HepG2 (cell line): ENCODE measurements at regions not wholly inside any gene's neighbourhood (a gene's known extent, or its start where the extent isn't known, plus 50 kb on each side); places are given as distances from the start of the nearest gene placed in this dataset.

Source experiments
- ATAC-seq: fragments of 200-7000 bp; cut with Tn5 transposase; 3 replicates; pipeline ENCODE4 v1.9.1; 2020; ENCODE audit warnings: mild to moderate bottlenecking, moderate library complexity
- BruUV-seq: library from RNA; stranded (reverse); fragments of 400-500 nt; replicated peaks from 2 replicates; lab custom pipeline; 2021; lab: Mats Ljungman, UMichigan
- CTCF ChIA-PET: fragments of 300-600 bp; formaldehyde crosslinking; extraction: SDS; loops from one replicate; lab custom pipeline; 2021; ENCODE audit warnings: low total read pairs, inconsistent platforms, low intra/inter-chr PET ratio; lab: Yijun Ruan, JAX
- POLR2A ChIA-PET: fragments of 350-600 bp; sonication (Branson Sonifier 250); formaldehyde crosslinking; loops from one replicate; lab custom pipeline; 2020; ENCODE audit warnings: antibody characterized with exemption, inconsistent platforms; lab: Yijun Ruan, JAX
- DNase-seq: peaks from one replicate; pipeline ENCODE4 v3.0.0-alpha.2; 2015; ENCODE audit warnings: low spot score
- FAIRE-seq: peaks from 3 replicates; lab custom pipeline; 2011; peaks lifted over from hg19 to GRCh38; lab: Jason Lieb, UNC
- H2AFZ ChIP-seq: one replicate; pipeline ENCODE4 v1.6.1; 2011; ENCODE audit warnings: low read length, inconsistent platforms
- H3K27ac ChIP-seq: fragments of 300-600 bp; 3 replicates; pipeline ENCODE4 v1.8.0; 2011; ENCODE audit warnings: mixed run types, mild to moderate bottlenecking, mixed read lengths, low read length, inconsistent platforms; ENCODE audit not compliant: insufficient read depth; ENCODE audit errors: extremely low read length
- H3K27me3 ChIP-seq, 2 experiments: fragments of 200-600 bp in 1 of 2; 2 replicates in 1 of 2; 3 replicates in 1 of 2; pipeline versions ENCODE4 v1.6.0 to v1.8.0; 2011; ENCODE audit warnings: low read length in 2 of 2, mild to moderate bottlenecking in 2 of 2, moderate library complexity in 2 of 2, inconsistent platforms in 1 of 2; ENCODE audit not compliant: insufficient read depth in 2 of 2, control insufficient read depth in 1 of 2
- H3K36me3 ChIP-seq, 2 experiments: fragments of 200-600 bp in 1 of 2; replicated peaks in 1 of 2; 2 replicates in 1 of 2; 3 replicates in 1 of 2; pipeline versions ENCODE4 v1.5.1 to v1.8.0; 2011; ENCODE audit warnings: low read length in 2 of 2, inconsistent platforms in 1 of 2; ENCODE audit not compliant: insufficient read depth in 2 of 2, control insufficient read depth in 1 of 2
- H3K4me1 ChIP-seq: 2 replicates; pipeline ENCODE4 v1.5.1; 2012; ENCODE audit warnings: low read length, inconsistent platforms; ENCODE audit not compliant: insufficient read depth
- H3K4me2 ChIP-seq: 2 replicates; pipeline ENCODE4 v1.6.0; 2011; ENCODE audit warnings: low read depth, low read length, inconsistent platforms
- H3K4me3 ChIP-seq, 3 experiments: fragments of 200-600 bp in 1 of 3; sonication (generic), shearing (Covaris generic) in 1 of 3; replicated peaks in 1 of 3; 2 replicates each; pipeline ENCODE4 v1.5.1; 2011 to 2016; ENCODE audit warnings: low read length in 3 of 3, inconsistent platforms in 2 of 3, low read depth in 2 of 3, mild to moderate bottlenecking in 2 of 3, control low read depth in 1 of 3, mixed read lengths in 1 of 3; ENCODE audit not compliant: insufficient read depth in 1 of 3
- H3K79me2 ChIP-seq: one replicate; pipeline ENCODE4 v1.6.1; 2011; ENCODE audit warnings: low read length, inconsistent platforms; ENCODE audit not compliant: insufficient read depth
- H3K9ac ChIP-seq: 2 replicates; pipeline ENCODE4 v1.6.0; 2011; ENCODE audit warnings: mild to moderate bottlenecking, low read depth, low read length, inconsistent platforms; ENCODE audit not compliant: insufficient read depth
- H3K9me3 ChIP-seq: 2 replicates; pipeline ENCODE4 v1.5.1; 2012; ENCODE audit warnings: mild to moderate bottlenecking, low read length
- H4K20me1 ChIP-seq: 2 replicates; pipeline ENCODE4 v1.6.0; 2011; ENCODE audit warnings: inconsistent platforms, mild to moderate bottlenecking, low read length, moderate library complexity; ENCODE audit not compliant: insufficient read depth
- FOXC1 ChIP-seq: sonication (generic); formaldehyde crosslinking; IDR thresholded peaks from 2 replicates; pipeline ENCODE4 v1.8.0; 2022; ENCODE audit warnings: mild to moderate bottlenecking, missing genetic modification reagents, borderline replicate concordance
- HDAC2 ChIP-seq: sonication (generic); formaldehyde crosslinking; IDR thresholded peaks from 2 replicates; pipeline ENCODE4 v1.4.0; 2020; ENCODE audit warnings: missing genetic modification reagents
- HOXA3 ChIP-seq: sonication (generic); formaldehyde crosslinking; IDR thresholded peaks from 2 replicates; pipeline ENCODE4 v1.5.0; 2020; ENCODE audit warnings: missing genetic modification reagents
- MYNN ChIP-seq: sonication (generic); formaldehyde crosslinking; IDR thresholded peaks from 2 replicates; pipeline ENCODE4 v1.4.0; 2020; ENCODE audit warnings: mild to moderate bottlenecking, low read depth, missing genetic modification reagents
- NPAS2 ChIP-seq: sonication (generic); formaldehyde crosslinking; IDR thresholded peaks from 2 replicates; pipeline ENCODE4 v1.8.0; 2022; ENCODE audit warnings: mild to moderate bottlenecking, missing genetic modification reagents, borderline replicate concordance
- SKI ChIP-seq: fragments of 450-650 bp; IDR thresholded peaks from one replicate; pipeline ENCODE4 v1.6.1; 2018; ENCODE audit warnings: mild to moderate bottlenecking; ENCODE audit not compliant: partially characterized antibody
- SKIL ChIP-seq: sonication (generic); formaldehyde crosslinking; IDR thresholded peaks from 2 replicates; pipeline ENCODE4 v1.8.0; 2022; ENCODE audit warnings: missing genetic modification reagents, mild to moderate bottlenecking, moderate library complexity, borderline replicate concordance
- TBX3 ChIP-seq: fragments of 450-650 bp; IDR thresholded peaks from 2 replicates; pipeline ENCODE4 v1.6.1; 2017; ENCODE audit warnings: antibody characterized with exemption, mild to moderate bottlenecking, inconsistent platforms, borderline replicate concordance
- ZBTB3 ChIP-seq: sonication (generic); formaldehyde crosslinking; IDR thresholded peaks from 2 replicates; pipeline ENCODE4 v1.4.0; 2020; ENCODE audit warnings: low read depth, mild to moderate bottlenecking, moderate library complexity, missing genetic modification reagents, borderline replicate concordance
- ZBTB8A ChIP-seq: sonication (generic); formaldehyde crosslinking; IDR thresholded peaks from 2 replicates; pipeline ENCODE4 v1.4.0; 2020; ENCODE audit warnings: mild to moderate bottlenecking, low read depth, missing genetic modification reagents, borderline replicate concordance
- ZNF224 ChIP-seq: sonication (generic); formaldehyde crosslinking; IDR thresholded peaks from 2 replicates; pipeline ENCODE4 v1.5.0; 2020; ENCODE audit warnings: mild to moderate bottlenecking, missing genetic modification reagents
- ZNF230 ChIP-seq: sonication (generic); formaldehyde crosslinking; IDR thresholded peaks from 2 replicates; pipeline ENCODE4 v1.4.0; 2020; ENCODE audit warnings: mild to moderate bottlenecking, missing genetic modification reagents
- ZNF367 ChIP-seq: sonication (generic); formaldehyde crosslinking; IDR thresholded peaks from 2 replicates; pipeline ENCODE4 v1.4.0; 2020; ENCODE audit warnings: missing genetic modification reagents, borderline replicate concordance
- ZNF530 ChIP-seq: sonication (generic); formaldehyde crosslinking; IDR thresholded peaks from 2 replicates; pipeline ENCODE4 v1.5.0; 2020; ENCODE audit warnings: low read depth, mild to moderate bottlenecking, missing genetic modification reagents
- ZNF792 ChIP-seq: IDR thresholded peaks from 2 replicates; pipeline ENCODE4 v1.6.1; 2016
- ZSCAN29 ChIP-seq: sonication (generic); formaldehyde crosslinking; conservative IDR thresholded peaks from 2 replicates; pipeline ENCODE4 v1.4.0; 2020; ENCODE audit warnings: mild to moderate bottlenecking, missing genetic modification reagents
- WGBS: methylation state at CpG from one replicate; pipeline ENCODE4 v1.1.6; 2017; ENCODE audit warnings: low lambda C conversion rate; 5-methylcytosine and 5-hydroxymethylcytosine counted together
- in situ Hi-C: cut with HindIII; loops from 2 replicates; pipeline ENCODE4 v1.10.0; 2017; ENCODE audit warnings: low pct_unique_long_range_greater_than_20kb; ENCODE audit not compliant: extremely low pct_ligation_motif_present
- intact Hi-C: fragments of 100-400 bp; cut with micrococcal nuclease; formaldehyde crosslinking; loops from one replicate; pipeline ENCODE4 v1.10.0; 2022; ENCODE audit not compliant: unreplicated experiment
- TF ChIP-seq, protein P1 (sequence below): sonication (generic); formaldehyde crosslinking; IDR thresholded peaks from 2 replicates; pipeline ENCODE4 v1.4.0; 2020; ENCODE audit warnings: missing genetic modification reagents, borderline replicate concordance

DNA sequence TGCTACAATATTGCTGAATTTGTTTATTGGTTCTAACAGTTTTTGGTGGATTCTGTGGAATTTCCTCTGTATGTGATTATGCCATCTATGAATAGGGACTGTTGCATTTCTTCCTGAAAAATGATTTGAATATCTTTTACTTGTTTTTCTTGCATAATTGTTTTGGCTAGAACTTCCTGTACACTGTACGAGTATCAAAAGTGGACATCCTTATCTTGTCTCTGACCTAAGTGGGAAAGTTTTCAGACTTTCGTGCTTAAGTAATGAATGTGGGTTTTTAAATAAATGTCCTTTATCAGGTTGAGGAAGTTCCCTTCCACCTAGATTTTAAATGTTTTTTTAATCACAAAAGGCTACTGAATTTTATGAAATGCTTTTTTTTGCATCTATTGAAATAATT lies 203.8 kb upstream of the ATP10A start:
- no peaks in the 10 kb centered on the region for H3K4me1 ChIP-seq
- no peak for FAIRE-seq
- BruUV-seq, result no TSS peak

DNA sequence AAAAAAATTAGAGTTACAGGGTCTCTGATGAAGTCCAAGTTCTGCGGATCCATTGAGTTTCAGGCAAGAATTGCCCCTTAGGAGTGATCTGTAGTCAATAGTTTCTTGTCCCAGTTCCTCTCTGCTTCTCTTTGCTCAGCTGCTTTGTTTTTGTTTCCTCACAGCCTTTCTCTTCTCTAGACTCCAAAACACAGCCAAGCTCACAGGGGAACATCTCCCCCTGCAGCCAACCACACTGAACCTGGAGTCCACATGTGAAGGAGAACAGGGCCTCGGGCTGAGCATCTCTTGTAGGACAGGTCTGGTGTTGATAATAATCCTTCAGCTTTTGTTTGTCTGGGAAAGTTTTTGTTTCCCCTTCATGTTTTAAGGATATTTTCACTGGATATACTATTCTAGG lies 202.6 kb upstream of the ATP10A start:
- in situ Hi-C loops (no loop called here), intact Hi-C loops (no loop called here)
- no TSS peak for BruUV-seq
- Histone ChIP-seq H3K27me3 (no peaks in the 10 kb centered on the region), H3K4me2 (no peak overlapping the region), H3K79me2 (no peaks in the 10 kb centered on the region), H3K4me1 (no peaks in the 10 kb centered on the region), H3K4me3 (no peak overlapping the region), H3K27ac (no peak overlapping the region), H2AFZ (no peak overlapping the region), H3K9me3 (no peaks in the 10 kb centered on the region), H3K36me3 (no peaks in the 10 kb centered on the region), H4K20me1 (no peaks in the 10 kb centered on the region), H3K9ac (no peak overlapping the region)
- ChIA-PET CTCF (no interaction called here), POLR2A (no interaction called here)
- WGBS, result 8% methylated on average over 2 of the region's 2 CpGs
- FAIRE-seq (no peak), DNase-seq (no peak), ATAC-seq (no peak)
- TF ChIP-seq, protein P1, sequence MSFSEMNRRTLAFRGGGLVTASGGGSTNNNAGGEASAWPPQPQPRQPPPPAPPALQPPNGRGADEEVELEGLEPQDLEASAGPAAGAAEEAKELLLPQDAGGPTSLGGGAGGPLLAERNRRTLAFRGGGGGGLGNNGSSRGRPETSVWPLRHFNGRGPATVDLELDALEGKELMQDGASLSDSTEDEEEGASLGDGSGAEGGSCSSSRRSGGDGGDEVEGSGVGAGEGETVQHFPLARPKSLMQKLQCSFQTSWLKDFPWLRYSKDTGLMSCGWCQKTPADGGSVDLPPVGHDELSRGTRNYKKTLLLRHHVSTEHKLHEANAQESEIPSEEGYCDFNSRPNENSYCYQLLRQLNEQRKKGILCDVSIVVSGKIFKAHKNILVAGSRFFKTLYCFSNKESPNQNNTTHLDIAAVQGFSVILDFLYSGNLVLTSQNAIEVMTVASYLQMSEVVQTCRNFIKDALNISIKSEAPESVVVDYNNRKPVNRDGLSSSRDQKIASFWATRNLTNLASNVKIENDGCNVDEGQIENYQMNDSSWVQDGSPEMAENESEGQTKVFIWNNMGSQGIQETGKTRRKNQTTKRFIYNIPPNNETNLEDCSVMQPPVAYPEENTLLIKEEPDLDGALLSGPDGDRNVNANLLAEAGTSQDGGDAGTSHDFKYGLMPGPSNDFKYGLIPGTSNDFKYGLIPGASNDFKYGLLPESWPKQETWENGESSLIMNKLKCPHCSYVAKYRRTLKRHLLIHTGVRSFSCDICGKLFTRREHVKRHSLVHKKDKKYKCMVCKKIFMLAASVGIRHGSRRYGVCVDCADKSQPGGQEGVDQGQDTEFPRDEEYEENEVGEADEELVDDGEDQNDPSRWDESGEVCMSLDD (CRISPR knock-in tag), result no peak
- TF ChIP-seq NPAS2 (CRISPR knock-in tag) (no peak), ZNF367 (no peak), TBX3 (no peak), ZNF224 (CRISPR knock-in tag) (no peak), SKI (no peak), ZNF530 (CRISPR knock-in tag) (no peak), ZBTB3 (no peak)

More for the DNA sequence above, 203.8 kb upstream of the ATP10A start:
- no peak overlapping the region for H3K9ac ChIP-seq
- H4K20me1 ChIP-seq, result no peaks in the 10 kb centered on the region
- H2AFZ ChIP-seq, result no peak overlapping the region
- TF ChIP-seq HDAC2 (no peak), HOXA3 (CRISPR knock-in tag) (no peak), FOXC1 (CRISPR knock-in tag) (no peak), SKIL (CRISPR knock-in tag) (no peak), MYNN (CRISPR knock-in tag) (no peak), ZNF792 (CRISPR knock-in tag) (no peak), ZNF230 (CRISPR knock-in tag) (no peak), ZBTB8A (CRISPR knock-in tag) (no peak), ZSCAN29 (CRISPR knock-in tag) (no peak)
- ATAC-seq, result no peak
- WGBS, result 18% methylated on average over 2 of the region's 2 CpGs
- no peaks in the 10 kb centered on the region for H3K27me3 ChIP-seq
- H3K79me2 ChIP-seq, result no peaks in the 10 kb centered on the region
- CTCF ChIA-PET, result no interaction called here
- in situ Hi-C loops (no loop called here), intact Hi-C loops (no loop called here)
- no peaks in the 10 kb centered on the region for H3K36me3 ChIP-seq
- POLR2A ChIA-PET, result no interaction called here
- no peak overlapping the region for H3K4me3 ChIP-seq
- no peaks in the 10 kb centered on the region for H3K9me3 ChIP-seq
- no peak for DNase-seq
- H3K4me2 ChIP-seq, result no peak overlapping the region
- H3K27ac ChIP-seq, result no peak overlapping the region
